Colonic mucosa (tissue), 4 donors: ENCODE measurements at regions not wholly inside any gene's neighbourhood (a gene's known extent, or its start where the extent isn't known, plus 50 kb on each side); places are given as distances from the start of the nearest gene placed in this dataset.

Experiments used
- DNase-seq: peaks from one replicate; pipeline ENCODE4 v3.0.0-alpha.2; 2020
- H3K27ac ChIP-seq: fragments of 200-600 bp; one replicate; pipeline ENCODE4 v1.8.0; 2021
- H3K27me3 ChIP-seq: fragments of 200-600 bp; one replicate; pipeline ENCODE4 v1.8.0; 2021
- H3K36me3 ChIP-seq: fragments of 200-600 bp; one replicate; pipeline ENCODE4 v1.8.0; 2021
- H3K4me1 ChIP-seq: fragments of 200-600 bp; one replicate; pipeline ENCODE4 v1.8.0; 2021; ENCODE audit warnings: mild to moderate bottlenecking
- H3K4me3 ChIP-seq: fragments of 200-600 bp; one replicate; pipeline ENCODE4 v1.8.0; 2021
- H3K9ac ChIP-seq, 2 donors: one replicate each; pipeline ENCODE4 v1.7.0; 2013; ENCODE audit warnings: control low read depth in 2 of 2, low read depth in 2 of 2, low read length in 2 of 2
- H3K9me3 ChIP-seq: fragments of 200-600 bp; one replicate; pipeline ENCODE4 v1.8.0; 2021
- CTCF ChIP-seq: fragments of 200-600 bp; IDR thresholded peaks from one replicate; pipeline ENCODE4 v1.8.0; 2022; ENCODE audit warnings: antibody characterized with exemption, mild to moderate bottlenecking
- intact Hi-C: fragments of 100-400 bp; cut with DNase I; formaldehyde crosslinking; loops from one replicate; pipeline ENCODE4 v1.14.1; 2022
- donor health status: healthy.
- donor health status: DM: no; HTN: no; CAD: no.
- donor health status: DM: no; HTN: no; CAD: no.

DNA sequence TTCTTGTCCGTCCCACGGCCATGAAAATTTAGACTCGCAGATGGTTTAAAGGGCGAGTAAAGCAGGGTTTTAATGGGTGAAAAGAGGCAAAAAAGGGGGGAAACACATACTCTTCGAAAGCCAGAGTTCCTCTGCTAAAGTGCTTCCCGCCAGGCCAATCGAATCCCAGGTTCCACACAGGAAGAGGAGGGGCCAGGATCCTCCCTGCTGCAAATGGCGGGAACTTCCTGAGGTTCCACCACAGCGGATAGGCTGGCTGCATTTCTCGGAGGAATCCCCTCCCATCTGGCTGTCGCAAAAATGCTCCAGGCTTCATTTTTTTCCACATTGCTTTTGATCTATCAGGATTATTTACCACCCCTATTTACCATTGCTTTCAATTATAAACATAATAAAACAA is 670.1 kb upstream of the CA10 start:
- no peaks in the 10 kb centered on the region for H3K36me3 ChIP-seq
- TF ChIP-seq CTCF, result no peak
- intact Hi-C loops, result no loop called here

GRCh38 chr17:52827526-52827925 is 669.0 kb upstream of the CA10 start:
- Histone ChIP-seq H3K27me3 (no peaks in the 10 kb centered on the region), H3K27ac (no peak overlapping the region), H3K4me1 (no peaks in the 10 kb centered on the region), H3K9ac (no peak overlapping the region), H3K9me3 (no peaks in the 10 kb centered on the region), H3K36me3 (no peaks in the 10 kb centered on the region), H3K4me3 (no peak overlapping the region)
- intact Hi-C loops, result no loop called here
- TF ChIP-seq CTCF, result no peak
- peak; percentile 53 for DNase-seq

More for the DNA sequence above, 670.1 kb upstream of the CA10 start:
- H3K4me1 ChIP-seq, result no peaks in the 10 kb centered on the region
- DNase-seq, result no peak
- H3K9me3 ChIP-seq, result no peaks in the 10 kb centered on the region
- H3K27ac ChIP-seq, result no peak overlapping the region
- no peaks in the 10 kb centered on the region for H3K27me3 ChIP-seq
- H3K9ac ChIP-seq, result no peak overlapping the region
- no peak overlapping the region for H3K4me3 ChIP-seq

DNA sequence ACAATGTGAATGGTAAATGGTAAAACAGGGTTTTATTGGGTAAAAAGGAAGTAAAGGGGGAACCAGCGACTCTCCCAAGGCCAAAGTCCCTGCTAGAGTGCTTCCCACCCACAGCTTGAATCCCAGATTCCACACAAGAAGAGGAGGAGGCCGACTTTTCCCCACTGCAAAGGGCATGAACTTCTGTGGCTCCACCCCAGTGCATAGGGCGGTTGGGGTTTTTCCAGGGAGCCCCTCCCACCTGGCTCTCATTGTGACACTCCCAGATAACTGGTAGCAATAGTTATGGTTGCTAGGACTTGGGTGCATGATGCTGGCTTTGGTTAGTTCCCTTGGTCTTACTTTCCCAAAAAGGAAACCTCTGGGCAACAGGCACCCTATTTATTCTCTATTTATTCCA is 666.0 kb upstream of the CA10 start:
- DNase-seq, result peak; percentile 90

DNA sequence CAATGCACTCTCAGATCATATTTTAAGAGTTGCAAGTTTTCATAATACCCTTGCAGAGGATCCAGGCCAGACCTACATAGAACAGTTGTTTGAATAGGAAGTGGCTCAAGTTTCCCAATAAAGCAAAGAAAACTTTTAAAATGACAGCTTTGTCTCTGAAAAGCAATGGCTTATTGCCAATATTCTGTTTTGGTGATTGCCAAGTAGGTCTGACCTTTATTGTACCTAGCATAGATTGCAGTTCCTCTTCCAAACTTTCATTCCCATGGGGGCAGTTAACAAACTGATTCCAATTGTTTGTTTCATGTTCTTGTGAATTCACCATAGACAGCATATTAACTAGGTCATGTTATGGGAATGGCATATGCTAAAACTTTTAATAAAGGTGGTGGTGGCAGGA is 664.6 kb upstream of the CA10 start:
- H3K4me3 ChIP-seq, result no peak overlapping the region
- no peak for TF ChIP-seq CTCF
- no peaks in the 10 kb centered on the region for H3K4me1 ChIP-seq

More for the DNA sequence above, 666.0 kb upstream of the CA10 start:
- no peak for TF ChIP-seq CTCF
- no peak overlapping the region for H3K4me3 ChIP-seq
- intact Hi-C loops, result no loop called here
- H3K27me3 ChIP-seq, result no peaks in the 10 kb centered on the region
- H3K4me1 ChIP-seq, result no peaks in the 10 kb centered on the region
- no peaks in the 10 kb centered on the region for H3K9me3 ChIP-seq
- peak overlapping the region in 1 of 2 donors; percentile 26 for H3K9ac ChIP-seq
- no peaks in the 10 kb centered on the region for H3K36me3 ChIP-seq
- peak overlapping the region; percentile 2 for H3K27ac ChIP-seq

DNA sequence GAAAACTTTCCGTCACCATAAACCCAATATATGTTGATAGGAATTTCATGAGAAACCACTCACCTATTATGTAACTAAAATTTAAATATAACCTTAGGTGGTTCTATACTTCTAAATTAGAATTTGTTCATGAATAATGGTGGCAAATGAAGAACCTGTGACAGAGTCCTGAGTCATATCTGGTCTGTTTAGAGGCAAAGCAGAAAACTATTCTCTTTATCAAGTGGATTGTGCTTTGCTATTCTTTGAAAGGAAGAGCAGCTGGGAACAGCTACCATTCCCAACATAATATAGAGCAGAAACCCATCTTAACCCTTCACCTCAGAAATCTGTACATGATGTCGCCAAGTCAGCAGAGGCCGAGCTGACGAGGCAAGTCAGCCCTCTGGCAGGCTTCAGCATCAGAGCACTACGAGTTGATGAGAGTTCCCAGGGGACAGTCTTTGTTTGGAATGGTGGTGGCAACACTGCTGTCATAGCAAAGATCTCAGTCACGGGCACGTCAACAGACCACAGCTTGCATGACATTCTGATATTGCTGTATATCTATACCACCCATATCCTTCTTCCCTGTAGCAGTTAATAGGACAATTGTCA is 631.9 kb upstream of the CA10 start:
- TF ChIP-seq CTCF, result no peak
- Histone ChIP-seq H3K4me3 (no peak overlapping the region), H3K4me1 (no peaks in the 10 kb centered on the region), H3K9ac (no peak overlapping the region), H3K9me3 (no peaks in the 10 kb centered on the region), H3K27me3 (no peaks in the 10 kb centered on the region), H3K27ac (no peak overlapping the region), H3K36me3 (no peaks in the 10 kb centered on the region)
- intact Hi-C loops, result no loop called here
- DNase-seq, result no peak

More for the DNA sequence above, 664.6 kb upstream of the CA10 start:
- Histone ChIP-seq H3K9ac (no peak overlapping the region), H3K36me3 (no peaks in the 10 kb centered on the region), H3K27ac (no peak overlapping the region), H3K27me3 (no peaks in the 10 kb centered on the region), H3K9me3 (no peaks in the 10 kb centered on the region)
- no peak for DNase-seq
- intact Hi-C loops, result no loop called here
